Ectodermal cell (in vitro differentiated cells): ENCODE measurements at regions not wholly inside any gene's neighbourhood (a gene's known extent, or its start where the extent isn't known, plus 50 kb on each side); places are given as distances from the start of the nearest gene placed in this dataset.
"Not testable (repeated sequence)": the region's sequence is repeated elsewhere in the genome, so short reads cannot be mapped to it uniquely, and the experiment has no call there.

Source experiments
- H3K27ac ChIP-seq: 2 replicates; pipeline ENCODE4 v1.7.0; 2013; ENCODE audit warnings: mild to moderate bottlenecking, low read depth, low read length; ENCODE audit not compliant: insufficient read depth, poor library complexity, severe bottlenecking
- H3K27me3 ChIP-seq: 2 replicates; pipeline ENCODE4 v1.7.0; 2013; ENCODE audit warnings: mild to moderate bottlenecking, low read length; ENCODE audit not compliant: insufficient read depth, control insufficient read depth, poor library complexity, severe bottlenecking
- H3K36me3 ChIP-seq: one replicate; pipeline ENCODE4 v1.7.0; 2013; ENCODE audit warnings: low read length; ENCODE audit not compliant: control insufficient read depth, insufficient read depth
- H3K4me1 ChIP-seq: one replicate; pipeline ENCODE4 v1.7.0; 2013; ENCODE audit warnings: low read length; ENCODE audit not compliant: control insufficient read depth, insufficient read depth
- H3K4me3 ChIP-seq: 2 replicates; pipeline ENCODE4 v1.7.0; 2013; ENCODE audit warnings: low read depth, low read length, control low read depth; ENCODE audit not compliant: insufficient read depth
- H3K9me3 ChIP-seq: 2 replicates; pipeline ENCODE4 v1.7.0; 2013; ENCODE audit warnings: mild to moderate bottlenecking, low read length, moderate library complexity; ENCODE audit not compliant: control insufficient read depth
- WGBS, 2 experiments: methylation state at CpG; one replicate each; pipeline ENCODE4 v1.1.7; 2013; ENCODE audit warnings: missing lambda C conversion rate in 2 of 2; 5-methylcytosine and 5-hydroxymethylcytosine counted together

GRCh38 chr2:87235333-87235981, 213.8 kb upstream of the PLGLB1 start:
- no CpG with 5 or more reads among the region's 8 CpGs for WGBS, 2 experiments
- not testable (repeated sequence) for H3K4me1 ChIP-seq, H3K9me3 ChIP-seq

GRCh38 chr2:87237570-87238336, 216.1 kb upstream of the PLGLB1 start:
- WGBS, 2 experiments, result 80 to 86% methylated on average over 6 to 8 of the region's 15 CpGs
- not testable (repeated sequence) for H3K4me3 ChIP-seq, H3K9me3 ChIP-seq, H3K4me1 ChIP-seq, H3K27me3 ChIP-seq, H3K36me3 ChIP-seq, H3K27ac ChIP-seq

More at GRCh38 chr2:87235333-87235981, 213.8 kb upstream of the PLGLB1 start:
- H3K27ac ChIP-seq, H3K27me3 ChIP-seq, H3K4me3 ChIP-seq, H3K36me3 ChIP-seq: not testable (repeated sequence)

- WGBS, 2 experiments, result 71 to 77% methylated on average over 6 to 7 of the region's 8 CpGs
- not testable (repeated sequence) for H3K9me3 ChIP-seq, H3K27me3 ChIP-seq, H3K4me1 ChIP-seq, H3K4me3 ChIP-seq, H3K27ac ChIP-seq, H3K36me3 ChIP-seq
Measured at GRCh38 chr2:87239558-87240215, 218.0 kb upstream of the PLGLB1 start.

- WGBS, 2 experiments, result 76% methylated on average over 3 of the region's 11 CpGs; no CpG with 5 or more reads in 1 of the 2 experiments
- H3K4me1 ChIP-seq, H3K27me3 ChIP-seq, H3K4me3 ChIP-seq, H3K36me3 ChIP-seq, H3K9me3 ChIP-seq, H3K27ac ChIP-seq: not testable (repeated sequence)
Measured at GRCh38 chr2:87246066-87246717, 224.5 kb upstream of the PLGLB1 start.

GRCh38 chr2:87252046-87252445, 230.4 kb upstream of the PLGLB1 start:
- H3K27me3 ChIP-seq, H3K4me3 ChIP-seq, H3K4me1 ChIP-seq, H3K9me3 ChIP-seq, H3K36me3 ChIP-seq, H3K27ac ChIP-seq: not testable (repeated sequence)
- WGBS, 2 experiments, result 93 to 100% methylated on average over 3 of the region's 5 CpGs

- no CpG with 5 or more reads among the region's 1 CpG for WGBS, 2 experiments
- not testable (repeated sequence) for H3K27me3 ChIP-seq, H3K9me3 ChIP-seq, H3K4me3 ChIP-seq, H3K27ac ChIP-seq, H3K4me1 ChIP-seq, H3K36me3 ChIP-seq
Measured at GRCh38 chr2:87254562-87254961, 232.9 kb upstream of the PLGLB1 start.

- H3K27me3 ChIP-seq, H3K36me3 ChIP-seq, H3K27ac ChIP-seq, H3K4me1 ChIP-seq, H3K9me3 ChIP-seq, H3K4me3 ChIP-seq: not testable (repeated sequence)
- whole genome bisulfite sequencing, 2 experiments, result 98% methylated on average over 4 to 5 of the region's 14 CpGs
Measured at GRCh38 chr2:87255410-87255809, 233.8 kb upstream of the PLGLB1 start.

GRCh38 chr2:87258887-87259286, 237.2 kb upstream of the PLGLB1 start:
- H3K4me3 ChIP-seq, H3K27ac ChIP-seq, H3K9me3 ChIP-seq, H3K36me3 ChIP-seq, H3K27me3 ChIP-seq, H3K4me1 ChIP-seq: not testable (repeated sequence)
- WGBS, 2 experiments, result 100% methylated on average over 3 of the region's 7 CpGs

- not testable (repeated sequence) for H3K9me3 ChIP-seq
Measured at GRCh38 chr2:87262184-87262702, 240.6 kb upstream of the PLGLB1 start.

More at GRCh38 chr2:87262184-87262702, 240.6 kb upstream of the PLGLB1 start:
- no CpG with 5 or more reads among the region's 4 CpGs for WGBS, 2 experiments
- not testable (repeated sequence) for H3K27me3 ChIP-seq, H3K27ac ChIP-seq, H3K4me3 ChIP-seq, H3K4me1 ChIP-seq, H3K36me3 ChIP-seq
